H1 (cell line): ENCODE measurements at regions not wholly inside any gene's neighbourhood (a gene's known extent, or its start where the extent isn't known, plus 50 kb on each side); places are given as distances from the start of the nearest gene placed in this dataset.
A peak's percentile ranks its signal among the peaks of the same experiment; 100 is the strongest.

Experiments
- CTCF ChIA-PET: fragments of 300-600 bp; sonication (Branson Sonifier 250); formaldehyde crosslinking; loops from one replicate; lab custom pipeline; 2021; ENCODE audit not compliant: partially characterized antibody; lab: Charles Lee
- POLR2A ChIA-PET: fragments of 300-600 bp; sonication (Branson Sonifier 250); formaldehyde crosslinking; loops from one replicate; lab custom pipeline; 2021; ENCODE audit warnings: inconsistent platforms; ENCODE audit not compliant: partially characterized antibody; lab: Charles Lee
- DNase-seq, 2 experiments: peaks; one replicate each; pipeline versions ENCODE4 v3.0.0 to v3.0.0-alpha.2; 2010 to 2022; ENCODE audit warnings: low spot score in 2 of 2, low read depth in 1 of 2, mixed read lengths in 1 of 2
- FAIRE-seq: peaks from 2 replicates; lab custom pipeline; 2011; peaks lifted over from hg19 to GRCh38; lab: Jason Lieb, UNC
- H2AFZ ChIP-seq: 2 replicates; pipeline ENCODE4 v1.8.1; 2012; ENCODE audit warnings: low read length, inconsistent platforms
- H2AK5ac ChIP-seq: 2 replicates; pipeline ENCODE4 v1.6.1; 2013; ENCODE audit warnings: low read depth, low read length
- H2BK120ac ChIP-seq: replicated peaks from 2 replicates; pipeline ENCODE3; 2013; ENCODE audit warnings: low read depth, low read length, inconsistent platforms
- H2BK12ac ChIP-seq: 2 replicates; pipeline ENCODE4 v1.6.1; 2013; ENCODE audit warnings: low read depth, low read length
- H2BK15ac ChIP-seq: 2 replicates; pipeline ENCODE4 v1.6.1; 2013; ENCODE audit warnings: low read length
- H2BK20ac ChIP-seq: 2 replicates; pipeline ENCODE4 v1.6.1; 2013; ENCODE audit warnings: low read length
- H2BK5ac ChIP-seq: 2 replicates; pipeline ENCODE4 v1.6.1; 2013; ENCODE audit warnings: low read depth, low read length
- H3K14ac ChIP-seq: 2 replicates; pipeline ENCODE4 v1.6.1; 2013; ENCODE audit warnings: inconsistent platforms; ENCODE audit not compliant: insufficient read length
- H3K18ac ChIP-seq: 2 replicates; pipeline ENCODE4 v1.6.1; 2013; ENCODE audit warnings: low read length; ENCODE audit errors: extremely low read depth
- H3K23ac ChIP-seq: 2 replicates; pipeline ENCODE4 v1.6.1; 2013; ENCODE audit warnings: inconsistent platforms; ENCODE audit not compliant: insufficient read length
- H3K23me2 ChIP-seq: 2 replicates; pipeline ENCODE4 v1.6.1; 2013; ENCODE audit warnings: low read depth, low read length
- H3K27ac ChIP-seq: 2 replicates; pipeline ENCODE4 v1.6.1; 2011; ENCODE audit warnings: low read depth, low read length, inconsistent platforms
- H3K27me3 ChIP-seq, 4 experiments: replicated peaks in 1 of 4; 1 replicate in 1 of 4; 2 replicates in 3 of 4; pipeline versions ENCODE4 v1.6.1 to v1.8.1; 2011 to 2013; ENCODE audit warnings: low read length in 3 of 4, mild to moderate bottlenecking in 3 of 4, inconsistent platforms in 2 of 4, mixed read lengths in 2 of 4, moderate library complexity in 1 of 4; ENCODE audit not compliant: control insufficient read depth in 3 of 4, insufficient read depth in 3 of 4; ENCODE audit errors: extremely low read depth in 1 of 4
- H3K36me3 ChIP-seq, 4 experiments: 2 replicates each; pipeline versions ENCODE4 v1.6.1 to v1.8.1; 2011 to 2013; ENCODE audit warnings: mild to moderate bottlenecking in 4 of 4, low read length in 3 of 4, moderate library complexity in 2 of 4, control low read depth in 1 of 4, inconsistent platforms in 1 of 4; ENCODE audit not compliant: insufficient read depth in 4 of 4, control insufficient read depth in 2 of 4
- H3K4ac ChIP-seq: replicated peaks from 2 replicates; pipeline ENCODE3; 2013; ENCODE audit warnings: low read length, low read depth, mixed read lengths, inconsistent platforms; ENCODE audit not compliant: insufficient read length
- H3K4me1 ChIP-seq, 4 experiments: replicated peaks in 1 of 4; 1 replicate in 1 of 4; 2 replicates in 3 of 4; pipeline versions ENCODE4 v1.6.1 to v1.8.1; 2011 to 2013; ENCODE audit warnings: low read length in 3 of 4, inconsistent platforms in 2 of 4, mixed read lengths in 1 of 4; ENCODE audit not compliant: insufficient read depth in 4 of 4, control insufficient read depth in 3 of 4
- H3K4me2 ChIP-seq, 2 experiments: 2 replicates each; pipeline versions ENCODE4 v1.6.1 to v1.8.1; 2011 to 2013; ENCODE audit warnings: low read depth in 2 of 2, low read length in 2 of 2, control low read depth in 1 of 2, inconsistent platforms in 1 of 2, mild to moderate bottlenecking in 1 of 2; ENCODE audit not compliant: insufficient read depth in 1 of 2
- H3K4me3 ChIP-seq, 4 experiments: fragments of 200-600, 300-600 bp in 1 of 4; sonication (generic), shearing (Covaris generic), sonication (Bioruptor Twin) in 1 of 4; 2 replicates each; pipeline versions ENCODE4 v1.5.1 to v1.8.1; 2011 to 2016; ENCODE audit warnings: low read length in 4 of 4, low read depth in 3 of 4, control low read depth in 2 of 4, inconsistent platforms in 2 of 4, mild to moderate bottlenecking in 2 of 4, mixed read lengths in 1 of 4, moderate library complexity in 1 of 4; ENCODE audit not compliant: insufficient read depth in 2 of 4; ENCODE audit errors: extremely low read depth in 1 of 4
- H3K56ac ChIP-seq: replicated peaks from 2 replicates; pipeline ENCODE3; 2013; ENCODE audit warnings: low read depth, mild to moderate bottlenecking, mixed read lengths, low read length, inconsistent platforms; ENCODE audit not compliant: insufficient read length
- H3K79me1 ChIP-seq: 2 replicates; pipeline ENCODE4 v1.6.1; 2013; ENCODE audit warnings: low read depth, low read length, control low read depth
- H3K79me2 ChIP-seq, 2 experiments: 2 replicates each; pipeline versions ENCODE4 v1.6.1 to v1.8.1; 2012 to 2013; ENCODE audit warnings: low read length in 2 of 2, mild to moderate bottlenecking in 2 of 2, inconsistent platforms in 1 of 2; ENCODE audit not compliant: insufficient read depth in 2 of 2, control insufficient read depth in 1 of 2
- H3K9ac ChIP-seq, 4 experiments: replicated peaks in 1 of 4; 1 replicate in 1 of 4; 2 replicates in 3 of 4; pipeline versions ENCODE4 v1.6.1 to v1.8.1; 2011 to 2013; ENCODE audit warnings: low read depth in 3 of 4, low read length in 3 of 4, control low read depth in 2 of 4, mild to moderate bottlenecking in 2 of 4, moderate library complexity in 2 of 4, inconsistent platforms in 1 of 4; ENCODE audit errors: extremely low read depth in 1 of 4
- H3K9me3 ChIP-seq, 2 experiments: 2 replicates each; pipeline versions ENCODE4 v1.6.1 to v1.8.1; 2012 to 2013; ENCODE audit warnings: mild to moderate bottlenecking in 2 of 2, moderate library complexity in 2 of 2, control low read depth in 1 of 2, inconsistent platforms in 1 of 2, low read depth in 1 of 2, low read length in 1 of 2, mixed read lengths in 1 of 2; ENCODE audit not compliant: insufficient read depth in 2 of 2
- H4K20me1 ChIP-seq, 2 experiments: replicated peaks in 1 of 2; 2 replicates each; pipeline versions ENCODE3 to v1.8.1; 2011 to 2013; ENCODE audit warnings: inconsistent platforms in 2 of 2, low read length in 2 of 2, mild to moderate bottlenecking in 1 of 2; ENCODE audit not compliant: insufficient read depth in 2 of 2, control insufficient read depth in 1 of 2
- H4K5ac ChIP-seq: 2 replicates; pipeline ENCODE4 v1.6.1; 2013; ENCODE audit warnings: low read length, low read depth, mixed read lengths, inconsistent platforms; ENCODE audit not compliant: insufficient read length
- H4K8ac ChIP-seq: 2 replicates; pipeline ENCODE4 v1.8.0; 2013; ENCODE audit warnings: mild to moderate bottlenecking, moderate library complexity, low read length, inconsistent platforms; ENCODE audit not compliant: insufficient read depth; ENCODE audit errors: extremely low read depth
- H4K91ac ChIP-seq: replicated peaks from 2 replicates; pipeline ENCODE3; 2013; ENCODE audit warnings: low read length, mixed read lengths, inconsistent platforms; ENCODE audit not compliant: insufficient read length
- CBX5 ChIP-seq: fragments of 300-800, 300-1000 bp; sonication (generic); IDR thresholded peaks from 2 replicates; pipeline ENCODE4 v1.7.1; 2016; ENCODE audit warnings: antibody characterized with exemption, low read length, low read depth
- CHD1 ChIP-seq: IDR thresholded peaks from 2 replicates; pipeline ENCODE4 v1.6.1; 2012; ENCODE audit warnings: low read depth, low read length, improper control_type of control experiment
- HDAC2 ChIP-seq, 2 experiments: fragments of 300-600 bp in 1 of 2; sonication (generic) in 1 of 2; IDR thresholded peaks; 2 replicates each; pipeline ENCODE4 v1.6.1; 2011 to 2012; ENCODE audit warnings: low read depth in 2 of 2, low read length in 2 of 2, mild to moderate bottlenecking in 2 of 2, moderate library complexity in 2 of 2, borderline replicate concordance in 1 of 2, inconsistent platforms in 1 of 2
- JUN ChIP-seq: IDR thresholded peaks from 2 replicates; pipeline ENCODE4 v1.6.1; 2011; ENCODE audit warnings: low read depth, mild to moderate bottlenecking, improper control_type of control experiment, low read length
- KDM4A ChIP-seq: IDR thresholded peaks from one replicate; pipeline ENCODE4 v1.7.1; 2012; ENCODE audit warnings: low read depth, mild to moderate bottlenecking, moderate library complexity, low read length, inconsistent platforms; ENCODE audit not compliant: severe bottlenecking
- POLR2AphosphoS5 ChIP-seq: IDR thresholded peaks from 2 replicates; pipeline ENCODE4 v1.6.1; 2011; ENCODE audit warnings: low read depth, low read length
- TAF7 ChIP-seq: optimal IDR thresholded peaks from 2 replicates; pipeline ENCODE3; 2011; ENCODE audit warnings: low read depth, mild to moderate bottlenecking, inconsistent platforms, low read length, moderate library complexity, borderline replicate concordance
- WGBS, 2 experiments: shearing (Covaris generic) in 1 of 2; methylation state at CpG; one replicate each; pipeline versions ENCODE4 v1.1.6 to v1.1.7; 2013 to 2015; ENCODE audit warnings: low lambda C conversion rate in 2 of 2, mixed read lengths in 2 of 2, inconsistent platforms in 1 of 2, low coverage in 1 of 2, missing lambda C conversion rate in 1 of 2; ENCODE audit not compliant: insufficient replicate concordance in 2 of 2, insufficient coverage in 1 of 2, insufficient read length in 1 of 2; ENCODE audit errors: extremely low coverage in 1 of 2, missing lambda C conversion rate in 1 of 2; 5-methylcytosine and 5-hydroxymethylcytosine counted together

DNA sequence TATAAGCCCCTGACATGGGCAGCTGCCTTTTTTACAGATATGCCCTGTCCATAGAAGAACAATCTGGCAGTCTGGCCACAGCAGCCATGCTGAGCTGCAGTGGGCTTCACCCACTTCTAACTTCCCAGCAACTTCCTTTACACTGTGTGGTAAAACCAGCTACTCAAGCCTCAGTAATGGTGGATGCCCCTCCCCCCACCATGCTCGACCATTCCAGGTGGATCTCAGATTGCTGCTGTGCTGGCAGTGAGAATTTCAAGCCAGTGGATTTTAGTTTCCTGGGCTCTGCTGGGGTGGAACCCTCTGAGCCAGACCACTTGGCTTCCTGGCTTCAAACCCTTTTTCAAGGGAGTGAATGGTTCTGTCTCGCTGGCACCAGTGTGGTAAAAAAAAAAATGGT is 355.9 kb upstream of the EDA2R start:
- H3K23me2 ChIP-seq, result no peaks in the 10 kb centered on the region
- TF ChIP-seq JUN, result no peak
- TF ChIP-seq POLR2AphosphoS5, result no peak
- no peak for TF ChIP-seq CHD1
- TF ChIP-seq TAF7, result no peak
- TF ChIP-seq HDAC2 (IDR thresholded peaks at IDR 0.05; ENCODE audit: borderline replicate concordance in 1 of 2, low read depth in 2 of 2, low read length in 2 of 2), result no peak
- TF ChIP-seq CBX5, result no peak
- TF ChIP-seq KDM4A, result no peak

More for the DNA sequence above, 355.9 kb upstream of the EDA2R start:
- H4K20me1 ChIP-seq, result no peaks in the 10 kb centered on the region
- no peak overlapping the region for H3K18ac ChIP-seq
- FAIRE-seq (no peak), DNase-seq (peak in 1 of 2 experiments; percentile 40)
- H3K14ac ChIP-seq, result no peak overlapping the region
- H3K23ac ChIP-seq, result no peak overlapping the region
- H3K9me3 ChIP-seq, result no peaks in the 10 kb centered on the region
- CTCF ChIA-PET, result no interaction called here
- H3K9ac ChIP-seq, result no peak overlapping the region
- H3K4me3 ChIP-seq, result no peak overlapping the region
- H4K5ac ChIP-seq, result no peak overlapping the region
- no peak overlapping the region for H3K56ac ChIP-seq
- H2BK12ac ChIP-seq, result no peak overlapping the region
- H3K4me2 ChIP-seq, result no peak overlapping the region
- H2BK20ac ChIP-seq, result no peak overlapping the region; the same call in 1 of the 2 replicates
- H4K8ac ChIP-seq, result no peak overlapping the region
- H2AK5ac ChIP-seq, result no peak overlapping the region
- no CpG with 5 or more reads among the region's 2 CpGs for WGBS, 2 experiments
- H4K91ac ChIP-seq, result no peak overlapping the region
- H3K27ac ChIP-seq, result no peak overlapping the region
- no peak overlapping the region for H2BK120ac ChIP-seq
- H2BK15ac ChIP-seq, result no peak overlapping the region
- no peaks in the 10 kb centered on the region for H3K79me1 ChIP-seq
- H2BK5ac ChIP-seq, result no peak overlapping the region
- no peaks in the 10 kb centered on the region for H3K79me2 ChIP-seq
- POLR2A ChIA-PET, result no interaction called here
- no peak overlapping the region for H3K4ac ChIP-seq
- H2AFZ ChIP-seq, result no peak overlapping the region
- H3K36me3 ChIP-seq, result no peaks in the 10 kb centered on the region
- no peaks in the 10 kb centered on the region for H3K27me3 ChIP-seq
- H3K4me1 ChIP-seq, result no peaks in the 10 kb centered on the region
